CD4-positive, alpha-beta T cell treated with Interleukin-17A for 1 hour (primary cell): ENCODE measurements at regions not wholly inside any gene's neighbourhood (a gene's known extent, or its start where the extent isn't known, plus 50 kb on each side); places are given as distances from the start of the nearest gene placed in this dataset.
A peak's percentile ranks its signal among the peaks of the same experiment; 100 is the strongest.
"Not testable (repeated sequence)": the region's sequence is repeated elsewhere in the genome, so short reads cannot be mapped to it uniquely, and the experiment has no call there.

Experiments
- DNase-seq: peaks from one replicate; pipeline ENCODE4 v3.0.0-alpha.2; 2020

- DNase-seq, result no peak
Measured at GRCh38 chr1:234855851-234856250, 245.9 kb upstream of the IRF2BP2 start.

GRCh38 chr1:234854645-234855039 is 244.7 kb upstream of the IRF2BP2 start:
- no peak for DNase-seq

GRCh38 chr1:234853906-234854644 is 244.1 kb upstream of the IRF2BP2 start:
- no peak for DNase-seq

GRCh38 chr1:234852659-234853058 is 242.7 kb upstream of the IRF2BP2 start:
- DNase-seq, result no peak

GRCh38 chr1:234851450-234852438 is 241.8 kb upstream of the IRF2BP2 start:
- no peak for DNase-seq

- no peak for DNase-seq
Measured at GRCh38 chr1:234849832-234850231, 239.9 kb upstream of the IRF2BP2 start.

- DNase-seq, result no peak
Measured at GRCh38 chr1:234848972-234849649, 239.1 kb upstream of the IRF2BP2 start.

GRCh38 chr1:234846813-234847212 is 236.8 kb upstream of the IRF2BP2 start:
- not testable (repeated sequence) for DNase-seq

- peak; percentile 15 for DNase-seq
Measured at GRCh38 chr1:234845836-234846235, 235.9 kb upstream of the IRF2BP2 start.

- peak; percentile 81 for DNase-seq
Measured at GRCh38 chr1:234845097-234845660, 235.2 kb upstream of the IRF2BP2 start.

GRCh38 chr1:234844479-234845031 is 234.6 kb upstream of the IRF2BP2 start:
- peak; percentile 47 for DNase-seq

- DNase-seq, result no peak
Measured at GRCh38 chr1:234843946-234844345, 234.0 kb upstream of the IRF2BP2 start.

- DNase-seq, result peak; percentile 59
Measured at GRCh38 chr1:234842726-234843641, 233.0 kb upstream of the IRF2BP2 start.

- DNase-seq, result peak; percentile 33
Measured at GRCh38 chr1:234841710-234842231, 231.8 kb upstream of the IRF2BP2 start.

GRCh38 chr1:234841281-234841680 is 231.3 kb upstream of the IRF2BP2 start:
- DNase-seq, result no peak

GRCh38 chr1:234840843-234841242 is 230.9 kb upstream of the IRF2BP2 start:
- no peak for DNase-seq

- no peak for DNase-seq
Measured at GRCh38 chr1:234840253-234840652, 230.3 kb upstream of the IRF2BP2 start.

- no peak for DNase-seq
Measured at GRCh38 chr1:234839663-234840062, 229.7 kb upstream of the IRF2BP2 start.

GRCh38 chr1:234838820-234839219 is 228.8 kb upstream of the IRF2BP2 start:
- DNase-seq, result no peak

- DNase-seq, result no peak
Measured at GRCh38 chr1:234838182-234838581, 228.2 kb upstream of the IRF2BP2 start.

- no peak for DNase-seq
Measured at GRCh38 chr1:234837713-234838112, 227.7 kb upstream of the IRF2BP2 start.
